ENCODE measurements at regions not wholly inside any gene's neighbourhood (a gene's known extent, or its start where the extent isn't known, plus 50 kb on each side); places are given as distances from the start of the nearest gene placed in this dataset.
A peak's percentile ranks its signal among the peaks of the same experiment; 100 is the strongest.
"Not testable (repeated sequence)": the region's sequence is repeated elsewhere in the genome, so short reads cannot be mapped to it uniquely, and the experiment has no call there.

GRCh38 chr3:5358911-5359310, 171.4 kb downstream of the EDEM1 start:
- DNase-seq, result no peak

GRCh38 chr3:5360453-5360852, 172.9 kb downstream of the EDEM1 start:
- DNase-seq, result no peak

GRCh38 chr3:5366746-5367145, 179.2 kb downstream of the EDEM1 start:
- no peak for DNase-seq

GRCh38 chr3:5371555-5371954, 184.0 kb downstream of the EDEM1 start:
- not testable (repeated sequence) for DNase-seq

- no peak for DNase-seq
Measured at GRCh38 chr3:5376761-5377160, 189.3 kb downstream of the EDEM1 start.

GRCh38 chr3:5379266-5379665, 191.8 kb downstream of the EDEM1 start:
- DNase-seq, result not testable (repeated sequence)

GRCh38 chr3:5383486-5384263, 196.2 kb downstream of the EDEM1 start:
- DNase-seq, result not testable (repeated sequence)

- no peak for DNase-seq
Measured at GRCh38 chr3:5384557-5385236, 197.2 kb downstream of the EDEM1 start.

- DNase-seq, result no peak
Measured at GRCh38 chr3:5388091-5388490, 200.6 kb downstream of the EDEM1 start.

- DNase-seq, result no peak
Measured at GRCh38 chr3:5389057-5389456, 201.6 kb downstream of the EDEM1 start.

GRCh38 chr3:5390221-5390620, 202.7 kb downstream of the EDEM1 start:
- no peak for DNase-seq

GRCh38 chr3:5390936-5391625, 203.6 kb downstream of the EDEM1 start:
- DNase-seq, result no peak

- DNase-seq, result no peak
Measured at GRCh38 chr3:5401002-5401401, 213.5 kb downstream of the EDEM1 start.

- DNase-seq, result no peak
Measured at GRCh38 chr3:5404718-5405117, 217.2 kb downstream of the EDEM1 start.

- no peak for DNase-seq
Measured at GRCh38 chr3:5411786-5412185, 224.3 kb downstream of the EDEM1 start.

- no peak for DNase-seq
Measured at GRCh38 chr3:5423076-5423475, 235.6 kb downstream of the EDEM1 start.

- no peak for DNase-seq
Measured at GRCh38 chr3:5423523-5423922, 236.0 kb downstream of the EDEM1 start.

GRCh38 chr3:5425371-5425770, 237.9 kb downstream of the EDEM1 start:
- DNase-seq, result no peak

- peak; percentile 66 for DNase-seq
Measured at GRCh38 chr3:5426094-5426883, 238.8 kb downstream of the EDEM1 start.

- DNase-seq, result no peak
Measured at GRCh38 chr3:5427021-5427420, 239.5 kb downstream of the EDEM1 start.

- no peak for DNase-seq
Measured at GRCh38 chr3:5427938-5428337, 240.4 kb downstream of the EDEM1 start.

GRCh38 chr3:5428607-5429516, 241.4 kb downstream of the EDEM1 start:
- no peak for DNase-seq
